ENCODE measurements at regions not wholly inside any gene's neighbourhood (a gene's known extent, or its start where the extent isn't known, plus 50 kb on each side); places are given as distances from the start of the nearest gene placed in this dataset.

- no peak for TF ChIP-seq CTCF (IDR thresholded peaks at IDR 0.05; ENCODE audit: low read depth, low read length)
- no peak for TF ChIP-seq EZH2phosphoT487 (IDR thresholded peaks at IDR 0.05; ENCODE audit: low read depth)
Measured at GRCh38 chr17:34177642-34178041, 77.4 kb upstream of the CCL2 start.

Measured in OCI-LY3 (cell line).